GM06990 (cell line): ENCODE measurements at regions not wholly inside any gene's neighbourhood (a gene's known extent, or its start where the extent isn't known, plus 50 kb on each side); places are given as distances from the start of the nearest gene placed in this dataset.

Source experiments
- DNase-seq: peaks from one replicate; pipeline ENCODE4 v3.0.0-alpha.2; 2011; ENCODE audit not compliant: insufficient read length; ENCODE audit errors: extremely low read depth
- H3K27me3 ChIP-seq: replicated peaks from 2 replicates; pipeline ENCODE4 v1.6.0; 2011; ENCODE audit warnings: low read length; ENCODE audit not compliant: control insufficient read depth, insufficient read depth
- H3K36me3 ChIP-seq: 2 replicates; pipeline ENCODE4 v1.5.1; 2011; ENCODE audit warnings: low read length; ENCODE audit not compliant: control insufficient read depth, insufficient read depth
- H3K4me3 ChIP-seq: replicated peaks from 2 replicates; pipeline ENCODE4 v1.5.1; 2011; ENCODE audit warnings: low read depth, mild to moderate bottlenecking, control low read depth, low read length
- TF ChIP-seq, protein P1 (sequence below): IDR thresholded peaks from 2 replicates; pipeline ENCODE4 v1.5.1; 2011; ENCODE audit warnings: low read length, control low read depth, mild to moderate bottlenecking, inconsistent platforms; ENCODE audit not compliant: insufficient read depth, poor library complexity, severe bottlenecking

DNA sequence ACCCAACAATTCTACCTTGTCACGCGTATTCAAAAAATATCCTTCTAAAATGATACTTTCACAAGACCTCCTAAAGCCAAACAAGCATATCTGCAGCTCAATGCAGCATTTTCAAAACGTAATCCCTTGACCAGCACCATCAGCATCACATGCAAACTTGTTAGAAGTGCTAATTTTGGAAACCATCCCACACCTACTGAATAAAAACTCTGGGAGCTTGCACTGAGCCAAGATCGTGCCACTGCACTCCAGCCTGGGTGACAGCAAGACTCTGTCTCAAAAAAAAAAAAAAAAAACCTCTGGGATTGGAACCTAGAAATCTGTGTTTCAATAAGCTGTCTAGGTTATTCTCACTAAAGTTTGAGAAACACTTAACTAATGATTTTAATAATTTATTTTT, 223.3 kb upstream of the CCDC54 start:
- H3K36me3 ChIP-seq, result no peaks in the 10 kb centered on the region
- TF ChIP-seq, protein P1, sequence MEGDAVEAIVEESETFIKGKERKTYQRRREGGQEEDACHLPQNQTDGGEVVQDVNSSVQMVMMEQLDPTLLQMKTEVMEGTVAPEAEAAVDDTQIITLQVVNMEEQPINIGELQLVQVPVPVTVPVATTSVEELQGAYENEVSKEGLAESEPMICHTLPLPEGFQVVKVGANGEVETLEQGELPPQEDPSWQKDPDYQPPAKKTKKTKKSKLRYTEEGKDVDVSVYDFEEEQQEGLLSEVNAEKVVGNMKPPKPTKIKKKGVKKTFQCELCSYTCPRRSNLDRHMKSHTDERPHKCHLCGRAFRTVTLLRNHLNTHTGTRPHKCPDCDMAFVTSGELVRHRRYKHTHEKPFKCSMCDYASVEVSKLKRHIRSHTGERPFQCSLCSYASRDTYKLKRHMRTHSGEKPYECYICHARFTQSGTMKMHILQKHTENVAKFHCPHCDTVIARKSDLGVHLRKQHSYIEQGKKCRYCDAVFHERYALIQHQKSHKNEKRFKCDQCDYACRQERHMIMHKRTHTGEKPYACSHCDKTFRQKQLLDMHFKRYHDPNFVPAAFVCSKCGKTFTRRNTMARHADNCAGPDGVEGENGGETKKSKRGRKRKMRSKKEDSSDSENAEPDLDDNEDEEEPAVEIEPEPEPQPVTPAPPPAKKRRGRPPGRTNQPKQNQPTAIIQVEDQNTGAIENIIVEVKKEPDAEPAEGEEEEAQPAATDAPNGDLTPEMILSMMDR, result no peak
- DNase-seq, result no peak

DNA sequence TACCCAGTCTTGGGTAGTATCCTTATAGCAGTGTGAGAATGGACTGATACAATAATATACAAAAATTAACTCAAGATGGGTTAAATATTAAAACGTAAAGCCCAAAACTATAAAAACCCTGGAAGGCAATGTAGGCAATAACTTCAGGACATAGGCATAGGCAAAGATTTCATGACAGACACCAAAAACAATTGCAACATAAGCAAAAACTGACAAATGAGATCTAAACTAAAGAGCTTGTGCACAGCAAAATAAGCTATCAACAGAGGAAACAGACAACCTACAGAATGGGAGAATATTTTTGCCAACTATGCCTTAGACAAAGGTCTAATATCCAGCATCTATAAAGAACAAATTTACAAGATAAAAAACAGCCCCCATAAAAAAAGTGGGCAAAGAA, 204.8 kb upstream of the CCDC54 start:
- no peaks in the 10 kb centered on the region for H3K36me3 ChIP-seq
- no peak overlapping the region for H3K4me3 ChIP-seq
- no peaks in the 10 kb centered on the region for H3K27me3 ChIP-seq
- TF ChIP-seq, protein P1, result no peak
- no peak for DNase-seq

More for the DNA sequence above, 223.3 kb upstream of the CCDC54 start:
- no peaks in the 10 kb centered on the region for H3K27me3 ChIP-seq
- H3K4me3 ChIP-seq, result no peak overlapping the region

DNA sequence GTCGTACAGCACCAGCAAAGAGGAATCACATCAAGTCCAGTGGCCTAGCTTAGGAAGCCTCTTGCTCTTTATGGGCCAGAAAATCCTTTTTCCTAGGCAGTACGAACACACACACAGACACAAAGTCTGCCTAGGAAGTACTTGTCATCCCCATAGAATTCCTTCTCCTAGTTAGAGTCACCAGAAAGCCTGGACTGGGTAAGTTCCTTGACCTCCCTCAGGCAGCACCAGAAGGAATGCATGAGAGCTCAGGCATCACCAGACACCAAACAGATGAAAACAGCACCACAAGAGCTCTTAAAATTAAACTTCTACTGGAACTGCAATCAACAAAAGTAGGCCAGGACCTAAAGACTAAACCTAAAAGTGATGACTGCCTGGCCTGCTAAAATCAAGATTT, 192.9 kb upstream of the CCDC54 start:
- TF ChIP-seq, protein P1, result no peak
- no peak overlapping the region for H3K4me3 ChIP-seq
- DNase-seq, result no peak
- H3K27me3 ChIP-seq, result no peaks in the 10 kb centered on the region
- no peaks in the 10 kb centered on the region for H3K36me3 ChIP-seq

DNA sequence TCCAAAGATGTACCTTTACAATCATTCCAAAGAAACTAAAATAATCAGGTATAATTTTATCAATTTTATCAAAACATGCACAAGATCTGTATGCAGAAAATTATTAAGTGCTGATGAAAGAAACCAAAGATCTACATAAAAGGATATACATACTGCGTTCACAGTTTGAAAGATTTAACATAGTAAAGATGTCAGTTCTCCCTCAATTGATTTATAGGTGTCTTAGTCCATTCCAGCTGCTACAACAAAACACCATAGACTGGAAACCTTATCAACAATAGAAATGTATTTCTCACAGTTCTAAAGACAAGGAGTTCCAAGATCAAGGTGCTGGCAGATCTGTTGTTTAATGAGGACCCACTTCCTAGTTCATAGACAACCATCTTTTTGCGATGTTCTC, 189.0 kb upstream of the CCDC54 start:
- DNase-seq, result no peak
- no peaks in the 10 kb centered on the region for H3K36me3 ChIP-seq
- no peaks in the 10 kb centered on the region for H3K27me3 ChIP-seq
- no peak overlapping the region for H3K4me3 ChIP-seq
- TF ChIP-seq, protein P1, result no peak

DNA sequence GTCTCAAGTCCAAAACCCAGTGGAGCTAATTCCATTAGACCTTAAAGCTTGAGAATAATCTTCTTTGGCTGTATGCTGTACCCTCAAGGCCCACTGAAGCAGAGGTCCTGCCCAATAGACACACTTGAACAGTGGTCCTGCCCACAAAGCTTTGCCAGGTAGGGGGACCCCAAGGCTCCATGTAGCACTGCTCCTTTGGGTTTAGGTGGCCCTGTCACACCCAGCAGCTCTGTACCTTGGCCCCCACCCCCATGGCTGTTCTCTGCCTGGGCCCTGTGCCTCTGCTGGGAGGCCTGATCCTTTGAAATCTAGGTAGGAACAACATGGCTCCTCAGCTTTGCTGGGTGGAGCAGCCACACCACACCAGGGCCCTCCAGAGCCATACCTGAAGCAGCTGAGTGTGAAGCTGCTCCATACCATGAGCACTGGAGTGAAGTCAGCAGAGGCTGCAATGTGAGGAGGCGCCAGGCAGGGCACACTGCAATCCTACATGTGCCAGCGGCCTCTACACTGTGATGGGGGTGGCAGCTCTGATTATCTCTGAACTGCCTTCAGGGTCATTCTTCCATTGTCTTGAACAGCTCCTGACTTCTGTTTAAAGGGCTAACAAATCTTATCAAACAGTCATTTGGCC, 188.0 kb upstream of the CCDC54 start:
- Histone ChIP-seq H3K27me3 (no peaks in the 10 kb centered on the region), H3K4me3 (no peak overlapping the region), H3K36me3 (no peaks in the 10 kb centered on the region)
- no peak for DNase-seq
- TF ChIP-seq, protein P1, result no peak

DNA sequence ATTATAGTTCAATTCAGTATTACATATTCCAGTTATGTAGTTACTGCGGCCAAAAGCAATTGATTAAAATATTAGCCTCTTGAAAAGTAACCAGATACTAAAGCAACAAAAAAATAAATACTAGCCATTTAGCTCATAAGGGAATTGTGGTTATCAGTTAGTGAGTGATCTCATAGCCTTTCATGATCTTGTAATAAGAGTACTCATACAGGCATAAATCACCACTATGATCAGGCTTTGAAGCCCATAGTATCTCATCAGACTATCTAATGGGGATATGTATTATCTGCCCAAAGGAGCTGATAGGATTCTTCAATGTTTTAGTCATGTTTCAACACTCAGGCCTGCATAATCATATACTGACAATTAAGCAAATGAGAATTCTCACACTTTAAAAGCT, 184.1 kb upstream of the CCDC54 start:
- no peak overlapping the region for H3K4me3 ChIP-seq
- TF ChIP-seq, protein P1, result no peak
- no peaks in the 10 kb centered on the region for H3K36me3 ChIP-seq

More for the DNA sequence above, 184.1 kb upstream of the CCDC54 start:
- no peaks in the 10 kb centered on the region for H3K27me3 ChIP-seq
- no peak for DNase-seq
